ENCODE measurements at regions not wholly inside any gene's neighbourhood (a gene's known extent, or its start where the extent isn't known, plus 50 kb on each side); places are given as distances from the start of the nearest gene placed in this dataset.
A peak's percentile ranks its signal among the peaks of the same experiment; 100 is the strongest.

DNA sequence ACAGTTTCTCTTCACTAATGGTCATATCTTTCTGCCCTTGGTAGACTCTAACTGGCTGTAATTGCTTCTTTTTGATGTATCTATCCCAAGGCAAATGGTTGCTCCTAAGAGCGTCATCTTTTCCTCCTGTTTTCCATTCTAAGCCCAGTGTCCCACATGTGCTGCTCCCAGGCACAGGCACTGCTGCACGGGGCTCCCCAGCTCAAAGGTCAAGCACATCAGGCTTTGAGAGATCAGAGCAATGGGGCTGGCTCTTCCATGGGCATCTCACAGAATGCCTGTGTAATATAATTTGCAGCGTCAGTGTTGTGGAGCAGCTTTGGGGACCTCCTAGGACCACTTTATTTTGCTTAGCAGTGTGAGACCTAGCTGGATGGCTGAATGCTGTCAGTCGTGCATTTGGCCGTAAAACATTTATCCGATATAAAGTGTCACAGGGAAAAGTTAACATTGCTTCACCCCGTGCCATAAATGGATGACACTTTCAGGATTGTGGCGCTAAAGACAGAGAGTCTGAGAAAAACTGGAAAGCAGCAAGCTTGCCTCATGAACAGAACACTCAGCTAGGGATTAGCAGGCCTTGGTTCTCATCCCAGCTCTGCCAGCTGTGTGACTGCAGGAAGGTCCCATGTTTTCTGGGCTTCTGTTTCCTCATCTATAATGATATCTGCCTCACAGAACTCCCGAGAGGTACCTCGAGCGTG, 277.5 kb upstream of the TBL1XR1 start:
- H3K4me3 ChIP-seq, result no peak overlapping the region
- no peaks in the 10 kb centered on the region for H3K27me3 ChIP-seq
- intact Hi-C loops (cut with DNase I; ENCODE audit: low total_unique reads) (no loop called here), in situ Hi-C loops (cut with MboI; ENCODE audit: low sequenced_read_pairs in 4 of 4) (loop anchor here in 1 of 4 donors (25.0 kb wide), 1 partner anchor 288 kb away; the partner anchor contains the start of gene TBL1XR1)
- peaks cover 6 to 18% of the 10 kb centered on the region in 2 donors for H3K4me1 ChIP-seq
- DNase-seq (no peak), ATAC-seq (no peak)
- no peak overlapping the region for H3K27ac ChIP-seq
- H3K9me3 ChIP-seq, result no peaks in the 10 kb centered on the region
- H3K36me3 ChIP-seq, result no peaks in the 10 kb centered on the region
- no peak for TF ChIP-seq POLR2A (IDR thresholded peaks at IDR 0.05)
- TF ChIP-seq CTCF (IDR thresholded peaks at IDR 0.05 in 4 of 5, conservative IDR thresholded peaks at IDR 0.05 in 1 of 5), result no peak

- DNase-seq, result no peak
- Histone ChIP-seq H3K4me3 (no peak overlapping the region), H3K36me3 (no peaks in the 10 kb centered on the region), H3K4me1 (peaks cover 6 to 18% of the 10 kb centered on the region in 2 donors), H3K9me3 (no peaks in the 10 kb centered on the region), H3K27ac (no peak overlapping the region), H3K27me3 (no peaks in the 10 kb centered on the region)
- in situ Hi-C loops (cut with MboI; ENCODE audit: low sequenced_read_pairs in 4 of 4), result no loop called here
- no peak for ATAC-seq
- intact Hi-C loops (cut with DNase I; ENCODE audit: low total_unique reads), result no loop called here
- TF ChIP-seq POLR2A (IDR thresholded peaks at IDR 0.05) (no peak), CTCF (IDR thresholded peaks at IDR 0.05 in 4 of 5, conservative IDR thresholded peaks at IDR 0.05 in 1 of 5) (no peak)
Observed at GRCh38 chr3:177475356-177475665, 278.0 kb upstream of the TBL1XR1 start.

DNA sequence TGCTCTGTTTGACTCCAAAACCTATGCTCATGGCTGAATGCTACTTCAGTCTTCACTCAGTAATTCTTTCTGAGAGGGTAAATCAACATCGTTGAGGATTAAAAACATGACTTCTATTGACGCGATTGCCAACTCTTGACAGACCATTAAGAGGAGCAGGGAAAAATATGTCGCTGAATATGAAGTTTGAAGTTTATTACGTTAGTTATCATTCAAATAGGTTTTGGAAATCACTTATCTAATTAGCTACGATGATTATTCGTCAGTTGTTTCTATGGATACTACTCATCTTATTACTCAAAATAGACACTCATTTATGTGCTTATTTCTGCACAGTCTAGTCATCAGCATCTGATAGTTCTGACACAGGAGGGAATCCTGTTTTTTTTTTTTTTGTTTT, 279.2 kb upstream of the TBL1XR1 start:
- TF ChIP-seq POLR2A (IDR thresholded peaks at IDR 0.05), result no peak
- ATAC-seq (no peak), DNase-seq (no peak)
- no peak overlapping the region for H3K27ac ChIP-seq
- peaks cover 6 to 18% of the 10 kb centered on the region in 2 donors for H3K4me1 ChIP-seq
- H3K36me3 ChIP-seq, result no peaks in the 10 kb centered on the region
- intact Hi-C loops (cut with DNase I; ENCODE audit: low total_unique reads), result no loop called here
- H3K27me3 ChIP-seq, result no peaks in the 10 kb centered on the region
- H3K9me3 ChIP-seq, result no peaks in the 10 kb centered on the region
- in situ Hi-C loops (cut with MboI; ENCODE audit: low sequenced_read_pairs in 4 of 4), result no loop called here
- H3K4me3 ChIP-seq, result no peak overlapping the region

DNA sequence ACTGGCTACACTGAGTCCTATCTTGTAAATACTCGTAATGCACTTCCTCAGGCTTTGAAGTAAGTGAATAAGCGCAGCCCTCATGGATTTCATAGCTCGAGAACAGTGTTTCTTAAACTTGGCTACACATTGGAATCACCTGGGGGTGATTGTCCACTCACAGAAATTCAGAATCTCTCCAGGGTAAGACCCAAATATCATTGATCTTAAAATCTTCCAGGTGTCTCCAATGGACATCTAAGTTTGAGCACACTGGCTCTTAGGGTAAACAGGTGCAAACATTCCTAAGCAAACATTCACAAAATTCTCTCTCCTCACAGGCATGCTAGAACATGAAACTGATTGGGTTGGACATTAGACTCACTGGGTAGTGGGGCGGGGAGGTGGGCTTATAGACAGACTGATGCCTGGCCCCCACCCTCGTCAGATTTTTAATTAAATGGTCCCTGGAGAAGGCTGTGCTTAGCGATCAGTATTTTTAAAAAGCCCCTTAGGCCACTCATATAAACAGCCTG, 279.7 kb upstream of the TBL1XR1 start:
- intact Hi-C loops (cut with DNase I; ENCODE audit: low total_unique reads) (no loop called here), in situ Hi-C loops (cut with MboI; ENCODE audit: low sequenced_read_pairs in 4 of 4) (no loop called here)
- Histone ChIP-seq H3K4me1 (peaks cover 6 to 18% of the 10 kb centered on the region in 2 donors), H3K36me3 (no peaks in the 10 kb centered on the region), H3K27me3 (no peaks in the 10 kb centered on the region), H3K27ac (no peak overlapping the region), H3K4me3 (no peak overlapping the region), H3K9me3 (no peaks in the 10 kb centered on the region)
- TF ChIP-seq POLR2A (IDR thresholded peaks at IDR 0.05) (no peak), CTCF (IDR thresholded peaks at IDR 0.05 in 4 of 5, conservative IDR thresholded peaks at IDR 0.05 in 1 of 5) (no peak)
- DNase-seq (no peak), ATAC-seq (no peak)

DNA sequence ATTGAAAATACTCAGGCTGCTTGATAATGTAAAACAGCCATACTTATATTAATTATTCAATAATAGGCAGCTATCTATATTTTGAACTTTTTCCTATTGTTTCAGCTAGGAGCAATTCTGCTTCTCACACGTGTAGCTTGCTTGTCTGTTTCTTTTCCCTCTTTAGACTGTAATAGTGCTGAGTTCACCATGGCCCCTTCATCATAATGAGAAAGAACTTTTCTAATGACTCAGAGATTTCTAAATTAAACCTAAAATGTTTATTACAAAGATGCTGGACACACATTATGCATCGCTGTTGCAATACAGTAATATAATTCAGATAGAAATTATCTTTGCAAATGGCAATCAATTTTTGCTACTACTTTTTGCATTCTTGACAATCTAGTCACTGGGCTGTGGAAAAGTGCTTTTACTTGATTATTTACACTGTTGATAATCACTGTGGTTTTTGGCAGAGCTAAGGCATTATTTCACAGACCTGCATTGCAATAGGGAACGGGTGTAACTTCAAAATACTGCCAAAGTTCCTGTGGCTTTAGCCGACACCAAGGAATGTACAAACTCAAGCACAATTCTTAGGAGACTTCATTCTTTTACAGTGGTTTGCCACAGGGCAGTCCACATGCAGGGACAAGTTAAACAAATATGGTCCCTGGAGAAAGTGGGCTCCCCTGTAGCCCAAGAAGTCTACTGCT, 281.0 kb upstream of the TBL1XR1 start:
- DNase-seq (peak; percentile 22 to 38), ATAC-seq (peak; percentile 85 to 92)
- no peaks in the 10 kb centered on the region for H3K36me3 ChIP-seq
- peaks cover 2 to 14% of the 10 kb centered on the region in 2 donors for H3K4me1 ChIP-seq
- peak overlapping the region; percentile 4 to 46 (median 42) for H3K27ac ChIP-seq
- intact Hi-C loops (cut with DNase I; ENCODE audit: low total_unique reads) (no loop called here), in situ Hi-C loops (cut with MboI; ENCODE audit: low sequenced_read_pairs in 4 of 4) (no loop called here)
- TF ChIP-seq POLR2A (IDR thresholded peaks at IDR 0.05) (no peak), CTCF (IDR thresholded peaks at IDR 0.05 in 4 of 5, conservative IDR thresholded peaks at IDR 0.05 in 1 of 5) (no peak)
- H3K27me3 ChIP-seq, result no peaks in the 10 kb centered on the region
- no peaks in the 10 kb centered on the region for H3K9me3 ChIP-seq
- H3K4me3 ChIP-seq, result no peak overlapping the region
